ENCODE measurements at regions not wholly inside any gene's neighbourhood (a gene's known extent, or its start where the extent isn't known, plus 50 kb on each side); places are given as distances from the start of the nearest gene placed in this dataset.

DNA sequence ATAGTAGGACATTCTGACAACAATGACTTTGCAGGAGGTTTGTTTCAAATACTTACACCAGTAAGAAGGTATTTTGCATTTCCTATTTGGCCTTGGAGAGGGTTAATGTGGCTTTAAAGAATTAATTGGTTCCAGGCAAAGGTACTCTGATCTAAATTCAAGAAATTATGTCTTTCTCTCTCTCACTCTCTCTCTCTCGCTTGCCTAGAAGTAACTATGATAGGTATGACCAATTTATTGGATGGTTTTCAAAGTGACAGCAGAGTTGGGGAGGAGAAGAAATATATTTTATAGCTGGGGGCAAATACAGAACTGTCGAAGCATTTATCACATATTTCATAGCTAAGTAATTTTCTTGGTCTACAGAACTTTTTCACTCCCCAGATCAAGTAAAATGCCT lies 116.0 kb downstream of the ATP6V1G3 start:
- no peak for TF ChIP-seq CTCF (IDR thresholded peaks at IDR 0.05)
- TF ChIP-seq POLR2A (IDR thresholded peaks at IDR 0.05) = no peak
